GM19397 (cell line): ENCODE measurements at regions not wholly inside any gene's neighbourhood (a gene's known extent, or its start where the extent isn't known, plus 50 kb on each side); places are given as distances from the start of the nearest gene placed in this dataset.

ENCODE experiments used
- ATAC-seq: cut with Tn5 transposase; IDR thresholded peaks from one replicate; pipeline ENCODE4 v1.9.1; 2021; ENCODE audit warnings: mild to moderate bottlenecking, moderate library complexity; ENCODE audit not compliant: unreplicated experiment

DNA sequence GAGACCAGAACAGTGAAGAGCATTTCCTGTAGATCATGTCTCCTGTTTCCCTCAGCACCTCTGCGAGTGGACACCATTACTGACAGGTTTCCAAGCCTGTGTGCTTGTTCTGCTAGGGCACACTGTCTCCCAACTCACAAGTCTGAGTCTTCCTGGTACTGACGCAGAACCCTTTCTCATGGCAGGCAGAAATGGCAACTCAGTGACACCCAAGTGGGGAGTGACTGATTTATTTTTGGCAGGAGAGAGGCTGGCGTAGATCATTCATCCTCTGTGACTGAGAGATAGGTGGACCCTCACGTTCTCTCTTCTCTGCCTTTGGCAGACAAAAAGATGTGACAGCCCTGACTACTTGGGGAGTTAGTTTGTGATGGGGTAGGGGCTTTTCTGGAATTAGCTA lies 183.4 kb downstream of the RFC3 start:
- no peak for ATAC-seq

- no peak for ATAC-seq
Measured at GRCh38 chr13:34002141-34002540, 184.2 kb downstream of the RFC3 start.

DNA sequence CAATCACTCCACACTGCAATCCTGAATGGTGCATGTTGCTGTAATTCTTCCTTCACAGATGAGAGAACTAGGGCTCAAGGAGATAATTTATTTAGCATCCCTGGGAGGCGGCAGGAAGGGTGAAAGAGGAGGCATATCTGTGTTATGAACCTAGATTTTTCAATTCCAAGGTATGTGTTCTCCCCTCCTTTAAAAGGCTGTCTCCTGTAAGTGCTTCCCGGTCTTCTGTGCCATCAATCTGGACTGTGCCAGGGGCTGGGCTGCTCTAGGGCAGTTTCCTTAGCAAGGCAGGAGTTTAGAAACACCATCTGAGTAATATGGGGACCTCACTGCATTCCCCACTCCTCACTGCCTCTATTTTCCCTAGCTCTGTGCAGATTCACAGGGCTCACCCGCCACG lies 185.0 kb downstream of the RFC3 start:
- ATAC-seq = no peak

DNA sequence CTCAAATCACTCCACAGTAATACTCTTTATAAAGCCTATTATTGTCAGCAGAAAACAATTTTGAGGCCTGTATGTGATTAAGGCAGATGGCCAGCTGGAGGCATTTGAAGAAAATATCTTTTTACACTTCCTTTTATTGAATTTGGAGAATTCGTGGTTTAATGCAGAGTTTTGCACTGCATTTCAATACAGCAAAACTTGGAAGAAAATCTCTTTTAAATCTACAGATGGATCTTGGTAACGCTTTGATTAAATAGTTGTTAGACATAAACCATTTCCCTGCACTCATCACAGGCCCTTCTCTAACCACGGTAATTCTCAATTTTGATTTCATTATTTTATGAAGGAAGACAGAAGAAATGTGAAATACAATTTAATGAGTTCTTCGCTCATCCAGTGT lies 185.7 kb downstream of the RFC3 start:
- no peak for ATAC-seq

- ATAC-seq = no peak
Measured at GRCh38 chr13:34004676-34005075, 186.7 kb downstream of the RFC3 start.

DNA sequence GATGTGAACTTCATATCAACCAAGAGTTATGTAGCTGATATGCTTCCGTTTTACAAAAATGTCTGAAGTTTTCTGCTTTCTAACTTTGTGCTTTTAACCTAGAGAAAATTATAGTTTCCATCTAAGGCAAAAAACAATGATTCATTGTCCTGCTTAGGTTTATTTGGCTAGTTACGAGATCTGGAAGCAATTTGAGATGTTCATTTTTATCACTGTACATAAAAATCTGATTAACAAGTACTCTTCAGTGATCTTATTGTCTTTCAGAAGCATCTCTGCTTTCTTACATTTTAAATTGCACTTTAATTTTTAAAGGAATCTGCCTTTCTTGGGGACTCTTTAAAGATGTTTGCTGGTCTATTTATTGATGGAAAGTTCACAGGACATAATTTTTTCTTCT lies 188.1 kb downstream of the RFC3 start:
- ATAC-seq = no peak

GRCh38 chr13:34011552-34012085 lies 193.7 kb downstream of the RFC3 start:
- ATAC-seq = no peak

- no peak for ATAC-seq
Measured at GRCh38 chr13:34012382-34012781, 194.4 kb downstream of the RFC3 start.

GRCh38 chr13:34013061-34013460 lies 195.1 kb downstream of the RFC3 start:
- ATAC-seq = no peak

- ATAC-seq = no peak
Measured at GRCh38 chr13:34017231-34017630, 199.3 kb downstream of the RFC3 start.

GRCh38 chr13:34019870-34020269 lies 201.9 kb downstream of the RFC3 start:
- no peak for ATAC-seq

DNA sequence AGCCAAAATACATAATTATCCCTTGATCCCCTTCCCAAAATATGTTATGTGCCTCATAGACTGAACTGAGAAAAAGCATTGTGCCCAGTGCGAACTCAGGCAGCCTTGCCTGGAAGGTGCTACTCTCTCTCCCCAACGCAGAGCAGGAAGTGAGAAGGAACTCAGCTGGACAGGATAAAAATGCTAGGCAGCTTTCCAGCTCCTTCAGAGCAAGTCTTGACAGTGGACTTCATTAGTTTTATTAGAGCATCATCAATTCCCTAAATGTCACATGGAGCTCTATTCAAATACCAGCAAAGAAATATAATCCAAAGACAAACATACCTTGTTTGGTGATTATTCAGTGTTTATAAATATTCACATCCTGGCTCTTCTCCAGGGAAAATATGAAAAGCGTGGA lies 202.4 kb downstream of the RFC3 start:
- no peak for ATAC-seq

DNA sequence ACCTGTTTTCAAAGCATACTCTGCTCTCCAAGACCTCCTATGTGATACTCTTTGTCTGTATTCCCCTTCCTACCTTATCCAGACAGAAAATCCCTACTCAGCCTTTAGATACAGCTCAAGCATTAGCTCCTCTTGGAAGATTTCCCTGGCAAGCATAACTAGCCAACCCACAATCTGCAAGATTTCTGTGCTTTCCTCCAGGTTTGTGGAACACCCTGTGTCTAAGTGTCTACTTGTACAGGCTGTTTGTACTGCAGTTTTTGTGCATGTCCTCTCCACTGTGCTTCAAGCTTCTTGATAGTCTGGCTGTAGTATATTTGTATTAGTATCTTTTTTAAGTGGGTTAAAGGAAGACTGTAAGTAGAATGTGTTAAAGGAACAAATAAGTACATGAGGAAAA lies 203.7 kb downstream of the RFC3 start:
- ATAC-seq = no peak

- ATAC-seq = no peak
Measured at GRCh38 chr13:34025746-34026145, 207.8 kb downstream of the RFC3 start.

- no peak for ATAC-seq
Measured at GRCh38 chr13:34026308-34026707, 208.4 kb downstream of the RFC3 start.

DNA sequence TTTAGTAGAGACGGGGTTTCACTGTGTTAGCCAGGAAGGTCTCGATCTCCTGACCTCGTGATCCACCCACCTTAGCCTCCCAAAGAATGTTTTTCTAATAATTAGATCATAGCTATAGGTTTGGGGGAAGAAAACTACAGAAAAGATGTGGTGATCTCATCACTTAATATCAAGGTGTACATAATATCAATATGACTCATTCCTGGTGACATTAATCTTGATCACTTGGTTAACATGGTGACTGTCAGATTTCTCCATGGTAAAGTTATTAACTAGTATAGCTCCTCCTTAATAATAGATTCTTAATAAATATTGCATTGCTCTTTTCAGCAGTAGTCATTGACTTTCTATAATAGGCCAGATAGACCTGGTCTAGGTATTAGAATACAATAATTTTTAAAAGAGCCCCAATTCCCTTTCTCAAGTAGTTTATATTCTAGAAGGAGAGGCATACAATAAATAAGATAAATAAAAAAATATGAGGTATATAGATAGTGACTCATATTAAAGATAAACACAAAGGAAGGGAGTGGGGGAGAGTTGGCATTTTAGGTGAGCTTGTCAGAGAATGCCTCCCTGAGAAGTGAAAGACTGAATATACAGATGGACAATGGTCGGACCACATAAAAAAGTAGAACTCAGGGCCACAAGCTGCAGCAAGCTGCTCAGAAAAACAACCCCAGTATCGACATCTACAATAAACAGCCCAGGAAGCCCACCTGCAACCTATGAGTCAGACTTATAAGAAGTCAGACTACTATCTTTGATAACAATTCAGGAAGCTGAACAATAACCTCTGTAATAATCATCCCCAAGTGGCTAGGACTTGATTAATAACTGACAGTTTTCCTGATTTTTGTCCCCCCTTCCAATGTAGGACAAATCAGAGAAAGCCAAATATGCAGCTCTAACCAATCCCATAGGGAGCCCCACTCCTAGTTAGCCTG lies 210.8 kb downstream of the RFC3 start:
- ATAC-seq = no peak

- ATAC-seq = no peak
Measured at GRCh38 chr13:34030782-34031181, 212.8 kb downstream of the RFC3 start.

DNA sequence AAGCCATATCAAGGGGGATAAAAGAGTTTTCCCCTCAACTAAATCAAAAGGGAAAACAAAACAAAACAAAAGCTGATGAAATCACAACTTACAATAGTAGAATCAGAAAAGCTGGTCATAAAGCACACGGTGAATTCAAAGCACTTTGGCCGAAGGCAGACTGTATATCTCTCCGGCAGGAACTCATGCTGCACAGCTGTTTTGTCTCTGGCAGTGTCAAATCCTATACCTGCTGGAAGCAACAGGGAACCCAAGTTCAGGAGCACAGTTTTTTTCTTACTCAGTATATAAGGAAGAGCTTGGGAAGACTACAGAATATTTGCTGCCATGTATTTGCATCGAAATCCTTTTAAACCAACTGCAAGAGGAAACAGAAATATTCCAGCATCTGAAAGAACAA lies 213.7 kb downstream of the RFC3 start:
- no peak for ATAC-seq

DNA sequence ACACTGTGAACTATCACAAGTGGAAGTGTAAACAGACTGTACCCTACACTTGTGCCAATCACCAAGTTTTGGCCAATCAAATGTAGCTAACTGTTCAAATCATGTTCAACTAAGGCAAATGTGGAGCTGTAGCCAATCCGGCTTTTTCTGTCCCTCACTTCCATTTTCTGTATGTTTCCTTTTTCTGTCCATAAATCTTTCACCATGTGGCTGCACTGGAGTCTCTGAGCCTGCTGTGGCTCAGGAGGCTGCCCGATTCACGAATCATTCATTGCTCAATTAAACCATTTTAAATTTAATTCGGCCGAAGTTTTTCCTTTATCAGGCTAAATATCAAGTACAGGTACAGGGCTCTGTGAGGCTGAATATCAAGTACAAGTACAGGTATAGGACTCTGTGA lies 216.5 kb downstream of the RFC3 start:
- no peak for ATAC-seq

DNA sequence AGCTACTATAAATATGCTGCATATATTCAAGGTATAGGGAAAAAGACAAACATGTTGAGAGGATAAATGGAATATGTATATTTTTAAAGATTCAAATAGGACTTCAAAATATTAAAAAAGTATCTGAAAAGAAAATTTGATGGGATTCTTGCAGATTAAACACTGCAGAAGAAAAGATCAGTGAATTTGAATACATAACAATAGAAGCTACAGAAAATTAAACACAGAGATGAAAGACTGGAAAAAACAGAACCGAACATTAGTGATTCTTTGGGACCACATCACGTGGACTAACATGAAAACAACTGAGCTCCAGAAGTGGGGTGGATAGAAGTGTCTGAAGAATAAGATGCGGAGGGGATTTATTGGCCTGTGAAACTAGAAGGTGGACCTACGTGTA lies 217.2 kb downstream of the RFC3 start:
- no peak for ATAC-seq

- ATAC-seq = no peak
Measured at GRCh38 chr13:34035676-34036325, 217.9 kb downstream of the RFC3 start.
